ENCODE measurements at regions not wholly inside any gene's neighbourhood (a gene's known extent, or its start where the extent isn't known, plus 50 kb on each side); places are given as distances from the start of the nearest gene placed in this dataset.

DNA sequence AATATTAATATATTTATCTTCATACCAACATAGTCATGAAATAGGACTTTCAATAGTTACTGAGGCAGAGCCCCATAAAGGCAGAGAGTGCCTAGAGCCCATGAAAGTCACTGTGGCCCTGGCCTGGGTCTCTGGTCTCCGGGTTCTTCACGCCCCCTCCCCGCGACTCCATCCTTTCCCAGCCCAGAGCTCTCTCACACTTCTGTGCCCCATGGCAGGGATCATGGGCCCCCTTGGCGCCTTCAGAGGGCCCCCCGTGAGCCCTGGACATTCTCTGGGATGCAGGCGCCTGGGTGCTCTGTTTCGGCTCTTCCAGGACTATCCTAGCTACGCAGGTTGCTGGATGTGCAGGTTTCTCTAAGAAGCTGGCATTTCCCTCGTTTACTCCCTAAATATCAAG lies 228.4 kb downstream of the TEX29 start:
- TF ChIP-seq, protein P1, sequence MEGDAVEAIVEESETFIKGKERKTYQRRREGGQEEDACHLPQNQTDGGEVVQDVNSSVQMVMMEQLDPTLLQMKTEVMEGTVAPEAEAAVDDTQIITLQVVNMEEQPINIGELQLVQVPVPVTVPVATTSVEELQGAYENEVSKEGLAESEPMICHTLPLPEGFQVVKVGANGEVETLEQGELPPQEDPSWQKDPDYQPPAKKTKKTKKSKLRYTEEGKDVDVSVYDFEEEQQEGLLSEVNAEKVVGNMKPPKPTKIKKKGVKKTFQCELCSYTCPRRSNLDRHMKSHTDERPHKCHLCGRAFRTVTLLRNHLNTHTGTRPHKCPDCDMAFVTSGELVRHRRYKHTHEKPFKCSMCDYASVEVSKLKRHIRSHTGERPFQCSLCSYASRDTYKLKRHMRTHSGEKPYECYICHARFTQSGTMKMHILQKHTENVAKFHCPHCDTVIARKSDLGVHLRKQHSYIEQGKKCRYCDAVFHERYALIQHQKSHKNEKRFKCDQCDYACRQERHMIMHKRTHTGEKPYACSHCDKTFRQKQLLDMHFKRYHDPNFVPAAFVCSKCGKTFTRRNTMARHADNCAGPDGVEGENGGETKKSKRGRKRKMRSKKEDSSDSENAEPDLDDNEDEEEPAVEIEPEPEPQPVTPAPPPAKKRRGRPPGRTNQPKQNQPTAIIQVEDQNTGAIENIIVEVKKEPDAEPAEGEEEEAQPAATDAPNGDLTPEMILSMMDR (IDR thresholded peaks at IDR 0.05), result no peak

DNA sequence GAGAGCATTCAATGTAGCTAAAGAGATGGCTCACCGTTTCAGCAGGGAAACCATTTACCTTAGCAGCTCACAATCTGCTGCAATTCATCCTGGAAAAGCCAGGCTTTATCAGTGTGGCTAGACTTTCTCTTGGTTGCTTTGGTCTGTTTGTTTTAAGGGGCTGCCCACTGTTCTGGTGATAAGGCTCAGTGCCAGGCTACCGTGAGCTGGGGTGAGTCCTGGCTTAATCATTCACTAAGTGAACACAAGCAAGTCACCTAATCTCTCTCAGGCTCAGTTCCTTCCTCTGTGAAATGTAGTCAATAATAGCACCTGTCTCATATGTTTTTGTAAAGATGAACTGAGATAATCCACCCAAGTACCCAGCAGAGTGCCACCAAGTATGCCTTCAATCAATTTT lies 229.0 kb downstream of the TEX29 start:
- TF ChIP-seq, protein P1 (IDR thresholded peaks at IDR 0.05), result no peak

DNA sequence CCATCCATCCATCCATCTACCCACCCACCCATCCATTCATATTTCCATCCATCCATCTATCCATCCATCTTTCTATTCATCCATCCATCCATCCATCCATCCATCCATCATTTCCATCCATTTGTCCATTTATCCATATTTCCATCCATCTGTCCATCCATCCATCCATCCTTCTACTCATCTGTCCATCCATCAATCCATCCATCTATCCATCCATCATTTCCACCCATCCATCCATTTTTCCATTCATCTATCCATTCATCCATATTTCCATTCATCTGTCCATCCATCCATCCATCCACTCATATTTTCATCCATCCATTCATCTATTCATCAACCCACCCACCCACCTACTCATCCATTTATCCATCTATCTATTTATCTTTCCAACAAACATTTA lies 229.6 kb downstream of the TEX29 start:
- TF ChIP-seq, protein P1 (IDR thresholded peaks at IDR 0.05), result no peak

DNA sequence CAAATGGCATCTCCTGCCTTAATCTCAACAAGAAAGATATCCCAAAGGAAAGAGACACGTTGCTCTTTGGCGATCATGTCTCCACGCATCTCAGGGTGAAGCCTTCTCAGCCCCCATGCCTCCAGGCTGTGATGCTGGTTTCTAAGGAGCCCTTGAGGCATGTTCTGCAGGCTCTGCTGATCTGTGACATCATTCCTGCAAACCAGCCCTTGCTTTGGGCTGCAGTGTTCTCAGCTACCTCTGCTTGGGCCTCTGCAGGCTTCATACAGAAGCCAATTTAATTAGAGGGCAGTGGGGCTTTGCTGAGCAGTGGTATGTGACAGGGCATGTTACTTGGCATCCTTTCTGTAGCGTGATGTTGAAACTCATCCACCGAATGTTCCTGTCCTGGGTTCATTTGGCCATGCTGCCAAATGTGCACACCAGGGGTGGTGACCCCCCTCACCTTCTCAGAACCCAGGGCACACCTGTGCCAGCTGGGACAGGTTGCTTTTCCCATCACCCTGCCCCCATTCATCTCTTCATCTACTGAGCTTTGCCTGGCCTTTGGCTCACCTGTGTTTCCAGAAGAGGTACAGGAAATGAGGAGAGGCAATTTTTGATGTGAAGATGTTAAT lies 230.9 kb downstream of the TEX29 start:
- TF ChIP-seq, protein P1 (IDR thresholded peaks at IDR 0.05), result no peak

DNA sequence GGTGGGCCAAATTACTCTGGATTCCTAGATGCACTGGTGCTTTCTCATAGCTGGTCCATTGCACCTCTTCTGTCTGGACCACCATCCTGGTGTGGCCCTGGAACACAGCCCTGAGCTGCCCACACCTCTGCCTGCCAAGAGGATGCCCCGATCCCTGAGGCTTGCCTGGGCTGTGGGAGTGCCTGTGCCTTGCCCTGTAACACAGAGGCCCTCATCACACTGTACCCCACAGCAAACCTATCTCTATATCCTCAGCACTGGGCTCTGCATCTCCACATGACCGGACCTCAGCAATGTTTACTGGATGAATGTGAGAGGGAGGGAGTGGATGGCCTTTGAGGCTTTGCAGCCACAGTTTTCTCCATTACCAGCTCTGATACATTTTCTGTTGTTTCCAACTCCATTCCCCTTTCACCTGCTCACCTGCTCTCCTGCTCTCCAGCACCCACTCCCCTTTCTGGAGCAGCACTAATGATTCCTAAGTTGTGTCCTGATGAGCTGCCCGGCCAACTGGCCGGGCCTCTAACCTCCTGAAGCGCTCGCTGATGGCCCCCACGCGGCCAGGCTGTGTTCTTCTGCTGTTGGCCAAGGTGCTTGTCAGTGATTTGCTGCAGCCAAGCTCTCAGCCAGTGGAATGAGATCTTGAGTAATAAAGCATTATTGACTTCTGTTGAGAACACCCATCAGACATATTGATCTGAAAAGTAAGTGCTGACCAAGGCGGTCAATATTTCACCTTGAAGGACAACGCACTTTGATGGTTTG lies 232.6 kb downstream of the TEX29 start:
- TF ChIP-seq, protein P1 (IDR thresholded peaks at IDR 0.05), result no peak

DNA sequence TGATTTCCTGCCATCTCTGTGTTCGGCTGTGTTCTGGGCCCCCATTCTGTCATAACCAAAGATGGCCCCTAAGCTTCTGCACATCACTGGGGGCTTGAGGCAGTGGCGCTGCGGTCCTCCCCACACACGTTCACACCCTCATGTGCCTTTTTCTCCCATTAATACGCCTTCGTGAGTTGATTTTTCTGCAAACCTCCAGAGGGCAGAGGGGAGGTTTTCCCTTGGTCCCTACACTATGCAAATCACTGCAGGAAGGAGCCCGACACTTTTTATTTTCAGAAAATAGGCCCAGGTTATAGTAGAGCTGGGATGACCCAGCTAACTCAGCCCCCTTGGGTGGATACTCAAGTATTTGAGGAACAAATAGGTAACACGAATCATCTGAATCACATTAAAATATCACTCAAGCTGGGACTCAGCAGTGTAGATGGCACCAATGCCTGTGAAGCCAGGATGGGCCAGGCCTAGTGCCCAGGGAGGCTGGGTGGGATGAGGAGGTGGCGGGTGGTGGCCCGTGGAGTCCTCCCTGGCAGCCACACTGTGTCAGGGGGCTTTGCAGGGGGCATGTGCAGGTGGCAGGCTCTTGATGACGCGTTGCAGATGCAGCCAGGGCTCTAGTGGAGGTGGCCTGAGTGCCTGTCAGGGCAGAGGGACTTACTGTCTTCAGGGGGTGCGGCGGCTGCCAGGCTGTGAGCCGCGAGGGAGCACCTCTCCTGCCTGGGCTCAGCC lies 234.3 kb downstream of the TEX29 start:
- TF ChIP-seq, protein P1 (IDR thresholded peaks at IDR 0.05), result no peak

DNA sequence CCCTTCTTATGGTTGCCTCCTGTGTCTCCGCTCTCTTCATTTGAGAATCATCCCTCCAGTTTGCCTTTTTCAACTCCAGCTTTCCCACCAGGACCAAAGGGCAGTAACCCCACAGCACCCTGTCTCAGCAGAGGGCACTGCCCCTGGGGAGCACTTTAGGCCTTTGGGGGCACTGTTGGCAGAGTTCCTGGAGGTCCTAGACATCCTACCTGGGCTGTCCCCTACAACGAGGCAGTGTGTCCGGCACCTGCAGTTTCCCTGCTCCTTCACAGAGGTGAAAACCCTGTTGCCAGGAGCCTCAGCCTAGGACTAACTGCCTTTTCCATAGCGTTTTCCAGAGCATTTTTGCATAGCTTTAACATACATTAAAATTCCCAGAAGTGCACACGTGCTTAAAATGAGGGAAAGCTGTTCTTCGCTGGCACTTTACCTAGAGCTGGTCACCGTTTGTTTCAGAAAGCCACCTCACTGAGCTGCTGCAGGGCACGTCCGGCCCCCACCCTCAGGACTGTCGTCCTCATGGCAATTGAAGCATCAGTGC lies 234.9 kb downstream of the TEX29 start:
- TF ChIP-seq, protein P1 (IDR thresholded peaks at IDR 0.05), result no peak
